ENCODE measurements at regions not wholly inside any gene's neighbourhood (a gene's known extent, or its start where the extent isn't known, plus 50 kb on each side); places are given as distances from the start of the nearest gene placed in this dataset.

DNA sequence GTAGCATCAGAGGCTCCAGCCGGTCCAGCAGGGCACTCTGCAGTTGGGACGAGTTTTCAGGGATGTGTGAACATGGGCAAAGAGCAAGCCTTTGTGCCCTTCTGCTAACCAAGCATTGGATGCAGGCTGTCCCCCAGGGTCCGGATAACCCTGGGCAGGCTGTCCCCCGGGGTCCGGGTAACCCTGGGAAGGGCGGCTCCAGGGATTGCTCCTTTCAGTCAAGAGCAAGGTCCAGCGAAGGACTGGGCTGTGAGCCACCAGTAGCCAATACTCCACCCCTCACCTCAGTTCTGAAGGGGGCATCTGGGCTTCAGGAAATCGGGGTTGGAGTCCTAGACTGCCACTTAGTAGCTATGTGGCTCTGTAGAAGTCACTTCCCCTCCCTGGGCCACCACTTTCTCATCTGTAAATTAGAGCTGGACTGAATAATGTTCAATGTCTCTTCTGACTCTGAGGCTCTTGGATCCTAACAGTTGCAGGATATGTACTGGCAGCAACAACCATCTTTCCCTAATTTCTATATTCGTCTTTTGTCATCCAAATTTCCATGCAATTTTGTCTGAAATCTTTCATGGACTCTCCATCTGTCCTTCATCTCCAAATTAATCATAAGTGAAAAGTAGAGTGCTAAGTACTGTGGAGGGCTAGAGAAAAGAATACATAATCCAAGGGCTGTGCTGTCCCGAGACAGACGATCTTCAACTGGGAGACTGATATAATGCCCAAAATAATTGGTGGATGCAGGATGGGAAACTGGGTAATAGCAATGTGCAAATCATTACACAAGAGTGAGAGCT lies 137.4 kb upstream of the NTF3 start:
- TF ChIP-seq YY1 (IDR thresholded peaks at IDR 0.05; ENCODE audit: insufficient read depth, insufficient read length) (no peak), ZNF274 (IDR thresholded peaks at IDR 0.05; ENCODE audit: low read depth, low read length) (no peak)
